Naive thymus-derived CD8-positive, alpha-beta T cell (primary cell): ENCODE measurements at regions not wholly inside any gene's neighbourhood (a gene's known extent, or its start where the extent isn't known, plus 50 kb on each side); places are given as distances from the start of the nearest gene placed in this dataset.

Experiments
- ATAC-seq, 2 donors: fragments of 150-1000 bp; cut with Tn5 transposase in 1 of 2; sonication (Bioruptor Pico), chemical (Tn5 transposase) in 1 of 2; 1 replicate in 1 of 2; 2 replicates in 1 of 2; pipeline ENCODE4 v1.10.0; 2021; ENCODE audit warnings: mild to moderate bottlenecking in 2 of 2, moderate library complexity in 2 of 2
- POLR2A ChIA-PET: fragments of 350-600 bp; sonication (Branson Sonifier 250); formaldehyde crosslinking; loops from one replicate; lab custom pipeline; 2021; ENCODE audit warnings: antibody characterized with exemption; lab: Charles Lee
- DNase-seq, 10 donors: peaks; one replicate each; pipeline versions ENCODE4 v3.0.0 to v3.0.0-alpha.2; 2020 to 2022
- H3K27ac Mint-ChIP-seq, 10 donors: one replicate each; pipeline ENCODE4 v1.8.0; 2020 to 2022; ENCODE audit warnings: mild to moderate bottlenecking in 10 of 10, mixed read lengths in 10 of 10, moderate library complexity in 4 of 10, inconsistent platforms in 1 of 10
- H3K27me3 Mint-ChIP-seq, 5 donors: one replicate each; pipeline ENCODE4 v1.8.0; 2021 to 2022; ENCODE audit warnings: mixed read lengths in 5 of 5
- H3K36me3 Mint-ChIP-seq, 3 donors: one replicate each; pipeline ENCODE4 v1.8.0; 2020 to 2022; ENCODE audit warnings: mixed read lengths in 3 of 3, mild to moderate bottlenecking in 2 of 3, inconsistent platforms in 1 of 3
- H3K4me1 Mint-ChIP-seq, 4 donors: one replicate each; pipeline ENCODE4 v1.8.0; 2021 to 2022; ENCODE audit warnings: mixed read lengths in 4 of 4
- H3K4me3 Mint-ChIP-seq, 10 donors: one replicate each; pipeline ENCODE4 v1.8.0; 2020 to 2022; ENCODE audit warnings: mild to moderate bottlenecking in 10 of 10, mixed read lengths in 10 of 10, moderate library complexity in 6 of 10, inconsistent platforms in 1 of 10
- H3K9me3 Mint-ChIP-seq, 9 donors: one replicate each; pipeline ENCODE4 v1.8.0; 2020 to 2022; ENCODE audit warnings: mixed read lengths in 9 of 9, mild to moderate bottlenecking in 3 of 9, inconsistent platforms in 1 of 9, moderate library complexity in 1 of 9

DNA sequence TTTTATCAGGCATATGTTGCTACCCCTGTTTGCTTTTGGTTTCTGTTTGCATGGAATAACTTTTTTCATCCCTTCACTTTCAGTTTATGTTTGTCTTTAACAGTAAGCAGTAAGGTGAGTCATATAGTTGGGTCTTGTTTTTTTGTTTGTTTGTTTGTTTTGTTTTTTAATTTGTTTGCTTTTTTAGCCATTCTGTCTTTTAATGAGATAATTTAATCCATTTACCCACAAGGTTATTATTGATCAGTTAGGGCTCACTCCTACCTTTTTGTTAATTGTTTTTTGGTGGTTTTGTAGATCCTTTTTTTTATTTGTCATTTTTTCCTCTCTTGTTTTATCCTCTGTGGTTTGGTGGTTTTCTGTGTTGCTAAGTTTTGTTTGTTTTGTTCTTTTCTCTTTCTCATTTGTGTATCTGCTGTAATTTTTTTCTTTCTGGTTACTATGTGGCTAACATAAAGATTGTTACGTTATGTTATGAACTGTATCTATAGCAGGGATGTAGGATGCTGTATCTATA is 379.5 kb upstream of the MAD2L1 start:
- ATAC-seq = no peak
- POLR2A ChIA-PET = no interaction called here
- Mint-ChIP-seq H3K4me1 (no peaks in the 10 kb centered on the region), H3K27me3 (peaks cover 5 to 21% (median 7%) of the 10 kb centered on the region in 5 donors), H3K36me3 (no peaks in the 10 kb centered on the region), H3K27ac (no peak overlapping the region), H3K9me3 (no peaks in the 10 kb centered on the region), H3K4me3 (no peak overlapping the region)
- no peak for DNase-seq

DNA sequence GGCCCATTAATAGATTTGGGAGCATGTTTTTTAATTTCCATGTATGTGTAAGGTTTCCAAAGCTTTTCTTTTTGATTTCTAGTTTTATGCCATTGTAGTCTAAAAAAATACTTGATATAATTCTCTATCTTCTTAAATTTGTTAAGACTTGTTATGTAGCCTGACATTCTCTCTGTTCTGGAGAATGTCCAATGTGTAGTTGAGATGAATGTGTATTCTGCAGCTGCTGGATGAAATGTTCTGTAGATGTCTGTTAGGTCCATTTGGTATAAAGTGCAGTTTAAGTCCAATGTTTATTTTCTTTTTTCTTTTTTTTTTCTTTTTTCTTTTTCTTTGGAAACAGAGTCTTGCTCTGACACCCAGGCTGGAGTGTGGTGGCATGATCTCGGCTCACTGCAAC is 378.5 kb upstream of the MAD2L1 start:
- Mint-ChIP-seq H3K9me3 (no peaks in the 10 kb centered on the region), H3K4me3 (no peak overlapping the region), H3K4me1 (no peaks in the 10 kb centered on the region), H3K27ac (no peak overlapping the region), H3K36me3 (no peaks in the 10 kb centered on the region), H3K27me3 (peaks cover 4 to 14% (median 10%) of the 10 kb centered on the region in 5 donors)
- no peak for ATAC-seq
- no peak for DNase-seq
- POLR2A ChIA-PET = no interaction called here

DNA sequence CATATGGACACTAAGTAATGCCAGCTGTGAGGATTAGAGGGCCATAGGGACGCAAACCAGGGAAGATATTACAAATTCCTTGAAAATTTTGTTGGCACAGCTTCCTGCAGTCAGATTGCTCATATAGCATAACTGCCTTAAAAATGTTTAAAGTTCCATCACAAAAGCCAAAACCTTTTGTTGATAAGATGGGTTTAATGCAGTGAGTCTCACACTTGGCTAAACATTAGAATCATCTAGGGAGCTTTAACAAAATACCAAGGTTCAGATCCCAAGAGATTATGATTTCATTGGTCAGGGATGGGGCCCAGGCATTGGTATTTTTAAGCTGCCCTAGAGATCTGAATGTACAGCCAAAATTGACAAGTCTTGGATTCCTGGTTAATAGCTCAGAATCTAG is 376.5 kb upstream of the MAD2L1 start:
- Mint-ChIP-seq H3K36me3 (no peaks in the 10 kb centered on the region), H3K4me3 (no peak overlapping the region), H3K9me3 (no peaks in the 10 kb centered on the region), H3K27ac (no peak overlapping the region), H3K27me3 (peaks cover 0 to 8% (median 2%) of the 10 kb centered on the region in 5 donors), H3K4me1 (no peaks in the 10 kb centered on the region)
- DNase-seq (no peak), ATAC-seq (no peak)
- POLR2A ChIA-PET = no interaction called here

DNA sequence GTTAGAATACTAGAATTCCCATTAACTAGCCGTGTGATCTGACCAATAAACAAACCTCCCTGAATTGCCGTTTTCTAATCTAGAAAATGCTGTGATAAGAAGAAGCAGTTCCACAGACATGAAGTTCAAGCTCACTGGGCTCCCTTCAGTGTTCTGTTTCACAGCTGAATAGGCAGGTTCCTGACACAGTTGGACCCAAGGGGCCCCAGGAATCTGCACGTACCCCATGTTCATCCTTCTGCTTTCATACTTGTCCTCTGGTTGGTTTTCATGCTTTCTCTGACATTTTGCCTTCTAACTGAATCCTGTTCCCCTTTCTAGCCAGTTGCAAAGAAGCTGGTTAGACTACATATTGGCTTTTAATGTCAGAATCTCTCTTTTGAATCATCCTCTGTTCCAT is 374.1 kb upstream of the MAD2L1 start:
- POLR2A ChIA-PET = no interaction called here
- Mint-ChIP-seq H3K27me3 (peaks cover 0 to 5% (median 0%) of the 10 kb centered on the region in 5 donors), H3K9me3 (no peaks in the 10 kb centered on the region), H3K36me3 (no peaks in the 10 kb centered on the region), H3K4me1 (no peaks in the 10 kb centered on the region), H3K27ac (no peak overlapping the region), H3K4me3 (no peak overlapping the region)
- no peak for ATAC-seq
- DNase-seq = no peak

DNA sequence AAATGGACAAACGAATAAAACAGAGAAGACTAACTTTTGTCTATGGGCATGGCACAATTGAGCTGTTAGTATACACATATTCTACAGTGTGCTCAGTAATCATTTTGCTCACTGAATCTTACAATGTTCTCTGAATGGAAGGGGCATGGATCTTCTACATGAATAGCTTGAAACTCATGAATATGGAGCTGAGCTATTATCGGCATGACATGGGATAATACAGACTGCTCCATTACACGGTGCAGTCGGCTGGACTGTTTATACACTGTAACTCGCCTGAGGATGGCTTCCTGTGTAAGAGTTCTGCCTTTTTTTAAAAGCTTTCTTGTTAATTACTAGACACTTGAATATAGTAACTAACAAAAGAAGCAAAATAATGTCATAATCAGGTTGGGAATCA is 368.5 kb upstream of the MAD2L1 start:
- no peak for ATAC-seq
- Mint-ChIP-seq H3K4me1 (no peaks in the 10 kb centered on the region), H3K36me3 (no peaks in the 10 kb centered on the region), H3K27me3 (peaks cover 0 to 11% (median 8%) of the 10 kb centered on the region in 5 donors), H3K27ac (no peak overlapping the region), H3K4me3 (no peak overlapping the region), H3K9me3 (no peaks in the 10 kb centered on the region)
- no peak for DNase-seq
- POLR2A ChIA-PET = no interaction called here

DNA sequence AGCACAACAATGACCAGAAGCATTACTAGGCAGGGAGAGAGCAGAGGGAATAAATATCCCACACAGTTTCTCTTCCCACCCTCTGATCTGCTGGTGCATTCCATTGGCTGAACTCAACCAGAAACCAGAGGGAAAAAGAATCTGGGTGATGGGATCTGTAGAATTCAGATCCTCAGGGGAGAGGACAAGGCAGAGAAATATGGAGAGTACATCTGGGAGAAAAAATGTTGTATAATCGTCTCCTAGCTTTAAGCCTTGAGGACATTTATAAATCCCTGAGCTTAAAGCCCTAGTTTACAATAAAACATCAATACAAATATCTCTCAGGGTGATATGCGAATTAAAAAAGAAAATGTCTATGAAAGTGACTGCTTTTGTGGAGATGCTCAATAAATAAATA is 368.1 kb upstream of the MAD2L1 start:
- ATAC-seq (no peak), DNase-seq (no peak)
- H3K4me1 Mint-ChIP-seq = no peaks in the 10 kb centered on the region
- no peak overlapping the region for H3K4me3 Mint-ChIP-seq
- POLR2A ChIA-PET = no interaction called here
- H3K36me3 Mint-ChIP-seq = no peaks in the 10 kb centered on the region
- H3K27ac Mint-ChIP-seq = no peak overlapping the region
- peaks cover 0 to 10% (median 8%) of the 10 kb centered on the region in 5 donors for H3K27me3 Mint-ChIP-seq
- H3K9me3 Mint-ChIP-seq = no peaks in the 10 kb centered on the region

DNA sequence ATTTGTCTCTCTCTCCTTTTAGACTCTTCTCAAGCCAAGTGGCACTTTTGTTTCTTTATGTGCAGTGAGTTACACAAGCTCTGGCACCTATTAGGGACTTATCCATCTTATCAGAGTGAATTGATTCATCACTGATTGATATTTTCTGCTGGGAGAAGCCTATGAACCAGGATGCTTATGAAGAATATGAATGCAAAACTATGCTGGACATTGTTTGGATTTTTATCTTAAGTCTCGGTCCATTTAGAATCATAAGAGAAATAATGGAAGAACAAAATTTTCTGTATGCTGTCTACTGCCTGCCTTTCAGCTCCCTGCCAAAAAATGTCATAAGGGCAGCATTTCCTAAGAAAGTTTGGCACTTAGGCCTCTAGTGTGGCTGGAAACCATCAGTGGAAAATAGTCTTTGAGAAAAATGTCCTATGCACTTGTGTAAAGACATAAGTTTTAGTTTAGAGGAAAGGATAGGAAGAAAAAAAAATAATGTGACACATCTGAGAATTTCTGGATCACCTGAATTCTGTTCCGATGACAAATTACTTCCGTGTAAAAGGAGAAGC is 365.7 kb upstream of the MAD2L1 start:
- H3K4me3 Mint-ChIP-seq = no peak overlapping the region
- H3K9me3 Mint-ChIP-seq = no peaks in the 10 kb centered on the region
- H3K4me1 Mint-ChIP-seq = no peaks in the 10 kb centered on the region
- DNase-seq = no peak
- ATAC-seq = no peak
- no peaks in the 10 kb centered on the region for H3K36me3 Mint-ChIP-seq
- no peak overlapping the region for H3K27ac Mint-ChIP-seq
- peaks cover 0 to 10% (median 8%) of the 10 kb centered on the region in 5 donors for H3K27me3 Mint-ChIP-seq
- POLR2A ChIA-PET = no interaction called here

DNA sequence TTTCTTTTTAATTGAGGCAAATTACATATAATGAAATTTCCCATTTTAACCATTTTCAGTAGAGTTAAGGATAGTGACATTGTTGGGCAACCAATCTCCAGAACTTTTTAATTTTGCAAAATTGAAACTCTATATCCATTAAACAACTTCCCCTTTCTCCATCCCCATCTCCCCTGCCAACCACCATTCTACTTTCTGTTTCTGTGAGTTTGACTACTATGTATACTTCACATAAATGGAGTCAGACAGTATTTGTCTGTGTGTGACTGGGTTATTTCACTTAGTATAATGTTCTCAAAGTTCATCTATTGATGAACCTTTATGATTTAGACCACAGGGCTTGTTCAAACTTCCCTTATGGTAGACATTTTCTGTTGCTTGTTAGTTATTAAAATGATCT is 364.5 kb upstream of the MAD2L1 start:
- no peaks in the 10 kb centered on the region for H3K9me3 Mint-ChIP-seq
- ATAC-seq (no peak), DNase-seq (no peak)
- H3K4me1 Mint-ChIP-seq = no peaks in the 10 kb centered on the region
- H3K36me3 Mint-ChIP-seq = no peaks in the 10 kb centered on the region
- POLR2A ChIA-PET = no interaction called here
- H3K27ac Mint-ChIP-seq = no peak overlapping the region
- H3K27me3 Mint-ChIP-seq = peaks cover 0 to 10% (median 8%) of the 10 kb centered on the region in 5 donors
- no peak overlapping the region for H3K4me3 Mint-ChIP-seq

DNA sequence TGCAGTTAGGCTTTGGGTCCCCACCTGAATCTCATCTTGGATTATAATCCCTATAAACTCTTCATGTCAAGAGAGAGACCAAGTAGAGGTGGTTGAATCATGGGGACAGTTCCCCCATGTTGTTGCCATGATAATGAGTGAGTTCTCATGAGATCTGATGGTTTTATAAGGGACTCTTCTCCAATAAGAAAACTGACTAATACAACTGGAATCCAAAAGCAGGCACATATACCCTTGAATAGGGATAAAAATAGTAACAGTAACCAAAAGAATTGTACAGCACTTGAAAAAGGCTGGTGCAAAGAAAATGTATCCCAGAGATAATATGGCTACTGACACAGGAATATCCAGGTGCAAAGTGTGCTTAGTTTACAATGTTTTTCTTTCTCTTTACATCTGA is 351.5 kb upstream of the MAD2L1 start:
- H3K36me3 Mint-ChIP-seq = peaks cover 0 to 4% (median 0%) of the 10 kb centered on the region in 3 donors
- peaks cover 0 to 1% (median 0%) of the 10 kb centered on the region in 5 donors for H3K27me3 Mint-ChIP-seq
- DNase-seq (no peak), ATAC-seq (no peak)
- no peak overlapping the region for H3K27ac Mint-ChIP-seq
- H3K9me3 Mint-ChIP-seq = peaks cover 2 to 37% (median 8%) of the 10 kb centered on the region in 9 donors
- no peak overlapping the region for H3K4me3 Mint-ChIP-seq
- POLR2A ChIA-PET = no interaction called here
- H3K4me1 Mint-ChIP-seq = no peaks in the 10 kb centered on the region

DNA sequence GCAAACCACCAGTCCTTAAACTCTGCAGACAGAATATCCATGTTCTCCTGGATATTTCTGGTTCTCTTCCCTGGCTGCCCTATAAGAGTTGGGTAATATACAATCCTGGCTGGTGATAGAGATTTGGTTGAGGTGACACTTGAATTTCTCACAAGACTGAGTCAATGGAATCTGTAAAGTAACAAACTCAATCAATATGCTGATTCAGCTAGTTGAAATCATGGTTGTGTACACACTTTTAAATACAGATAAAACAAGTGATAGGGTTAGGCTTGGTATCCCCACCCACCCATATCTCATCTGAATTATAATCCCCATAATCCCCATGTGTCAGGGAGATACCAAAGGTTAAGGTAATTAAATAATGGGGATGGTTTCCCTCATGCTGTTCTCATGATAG is 349.2 kb upstream of the MAD2L1 start:
- Mint-ChIP-seq H3K27me3 (peaks cover 0 to under 1% (median 0%) of the 10 kb centered on the region in 5 donors), H3K4me1 (no peaks in the 10 kb centered on the region), H3K27ac (no peak overlapping the region), H3K36me3 (peaks cover 0 to 18% (median 0%) of the 10 kb centered on the region in 3 donors), H3K9me3 (peaks cover 2 to 60% (median 20%) of the 10 kb centered on the region in 9 donors), H3K4me3 (no peak overlapping the region)
- ATAC-seq = no peak
- DNase-seq = no peak
- POLR2A ChIA-PET = no interaction called here

DNA sequence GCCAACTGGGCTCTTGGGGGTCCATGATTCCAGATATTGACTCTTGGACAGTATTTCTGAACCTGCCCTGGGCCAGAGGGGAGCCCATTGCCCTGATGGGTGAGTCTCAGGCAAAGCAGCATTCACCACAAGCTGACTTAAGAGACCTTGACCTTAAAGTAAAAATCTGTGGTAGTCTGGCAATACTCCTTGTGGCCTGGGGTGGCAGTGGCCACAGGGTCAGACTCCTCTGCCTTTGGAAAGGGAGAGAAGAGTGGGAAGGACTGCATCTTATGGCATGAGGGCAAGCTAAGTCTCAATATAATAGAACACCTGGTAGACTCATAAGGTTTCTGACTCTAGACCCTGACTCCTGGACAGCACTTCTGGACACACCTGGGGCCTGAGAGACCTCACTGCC is 340.3 kb upstream of the MAD2L1 start:
- POLR2A ChIA-PET = no interaction called here
- Mint-ChIP-seq H3K27me3 (peaks cover 0 to 3% (median 0%) of the 10 kb centered on the region in 5 donors), H3K4me1 (no peaks in the 10 kb centered on the region), H3K4me3 (no peak overlapping the region), H3K36me3 (peaks cover 0 to 41% (median 0%) of the 10 kb centered on the region in 3 donors), H3K9me3 (peaks cover 15 to 57% (median 28%) of the 10 kb centered on the region in 9 donors), H3K27ac (no peak overlapping the region)
- DNase-seq (no peak), ATAC-seq (no peak)

DNA sequence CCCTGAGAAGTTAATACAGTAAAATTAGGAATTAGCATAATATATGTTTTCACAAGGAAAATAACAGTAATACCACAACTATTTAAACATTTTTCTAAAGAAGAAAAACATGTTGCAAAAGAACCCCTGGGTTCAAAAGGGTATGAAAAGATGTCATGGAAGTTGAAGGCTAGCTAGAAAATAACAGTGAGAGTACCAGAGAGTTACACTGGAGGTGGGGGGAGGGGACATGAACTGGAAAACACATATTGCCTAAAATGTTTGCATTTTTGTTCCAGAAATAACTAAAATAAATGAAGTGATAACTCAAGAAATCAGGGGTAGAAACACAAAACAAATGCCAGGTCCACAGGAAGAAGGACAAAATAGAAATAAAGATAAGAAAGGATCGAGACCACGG is 336.6 kb upstream of the MAD2L1 start:
- DNase-seq (no peak), ATAC-seq (no peak)
- no peak overlapping the region for H3K4me3 Mint-ChIP-seq
- H3K36me3 Mint-ChIP-seq = peaks cover 0 to 9% (median 0%) of the 10 kb centered on the region in 3 donors
- POLR2A ChIA-PET = no interaction called here
- peaks cover 3 to 22% (median 8%) of the 10 kb centered on the region in 9 donors for H3K9me3 Mint-ChIP-seq
- no peaks in the 10 kb centered on the region for H3K4me1 Mint-ChIP-seq
- H3K27ac Mint-ChIP-seq = no peak overlapping the region
- H3K27me3 Mint-ChIP-seq = peaks cover 0 to 8% (median 0%) of the 10 kb centered on the region in 5 donors

DNA sequence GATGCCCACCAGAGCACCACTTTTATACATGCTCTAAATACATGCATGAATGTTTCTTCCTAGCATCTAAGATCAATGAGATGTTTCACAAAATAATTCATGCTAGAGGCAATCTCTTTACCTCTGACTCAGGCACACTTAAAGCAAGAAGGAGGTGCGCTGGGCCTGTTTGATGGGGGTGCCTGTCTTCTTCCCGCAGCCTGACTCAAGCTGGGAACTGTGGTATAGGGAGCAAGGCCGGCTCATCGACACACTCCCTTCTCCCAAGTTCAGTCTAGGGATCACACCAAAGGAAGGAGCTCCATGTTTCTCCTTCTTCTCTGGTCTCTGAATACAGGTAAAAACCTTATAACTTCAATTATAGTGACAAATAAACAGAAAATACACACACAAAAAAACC is 333.8 kb upstream of the MAD2L1 start:
- POLR2A ChIA-PET = no interaction called here
- Mint-ChIP-seq H3K9me3 (peaks cover 0 to 5% (median 0%) of the 10 kb centered on the region in 9 donors), H3K4me1 (no peaks in the 10 kb centered on the region), H3K27me3 (peaks cover 0 to 8% (median 0%) of the 10 kb centered on the region in 5 donors), H3K36me3 (peaks cover 0 to 6% (median 0%) of the 10 kb centered on the region in 3 donors), H3K27ac (no peak overlapping the region), H3K4me3 (no peak overlapping the region)
- no peak for ATAC-seq
- no peak for DNase-seq

DNA sequence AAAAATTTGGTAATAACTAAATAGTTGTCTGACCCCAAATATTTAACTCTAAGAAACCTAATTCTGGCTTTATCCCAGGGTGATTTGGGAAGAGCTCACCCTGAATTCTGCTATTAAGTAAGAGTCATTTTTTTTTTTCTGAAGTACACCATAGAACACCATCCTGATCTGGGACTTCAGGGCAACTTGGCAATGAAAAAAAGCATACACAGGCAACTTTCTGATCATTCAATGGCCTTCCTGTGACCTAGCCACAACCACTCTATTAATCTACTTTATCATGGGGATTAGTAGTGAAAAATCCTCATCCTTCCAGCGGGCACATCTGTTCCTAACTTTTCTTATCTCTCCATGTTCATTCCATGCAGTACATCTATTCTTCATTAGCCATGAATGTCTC is 333.2 kb upstream of the MAD2L1 start:
- DNase-seq (no peak), ATAC-seq (no peak)
- Mint-ChIP-seq H3K9me3 (peaks cover 0 to 3% (median 0%) of the 10 kb centered on the region in 9 donors), H3K27ac (no peak overlapping the region), H3K36me3 (peaks cover 0 to 3% (median 0%) of the 10 kb centered on the region in 3 donors), H3K4me3 (no peak overlapping the region), H3K27me3 (peaks cover 0 to 8% (median 0%) of the 10 kb centered on the region in 5 donors), H3K4me1 (no peaks in the 10 kb centered on the region)
- POLR2A ChIA-PET = no interaction called here
